Trophoblast cell (in vitro differentiated cells and primary cell): ENCODE measurements at regions not wholly inside any gene's neighbourhood (a gene's known extent, or its start where the extent isn't known, plus 50 kb on each side); places are given as distances from the start of the nearest gene placed in this dataset.

Experiments used
- DNase-seq, 2 donors: peaks; one replicate each; pipeline ENCODE4 v3.0.0-alpha.2; 2016
- H2AFZ ChIP-seq: 2 replicates; pipeline ENCODE4 v1.6.1; 2013; ENCODE audit warnings: low read length, moderate library complexity, mild to moderate bottlenecking; ENCODE audit not compliant: insufficient read depth, poor library complexity
- H2AK5ac ChIP-seq: 2 replicates; pipeline ENCODE4 v1.6.1; 2013; ENCODE audit warnings: mild to moderate bottlenecking, low read length
- H2BK120ac ChIP-seq: 2 replicates; pipeline ENCODE4 v1.6.1; 2013; ENCODE audit warnings: low read length, mild to moderate bottlenecking, moderate library complexity; ENCODE audit not compliant: insufficient read depth, poor library complexity
- H2BK12ac ChIP-seq: 2 replicates; pipeline ENCODE4 v1.6.1; 2013; ENCODE audit warnings: mild to moderate bottlenecking, low read length, moderate library complexity
- H2BK5ac ChIP-seq: 2 replicates; pipeline ENCODE4 v1.6.1; 2013; ENCODE audit warnings: low read length, low read depth, moderate library complexity, mild to moderate bottlenecking; ENCODE audit not compliant: poor library complexity
- H3K14ac ChIP-seq: 2 replicates; pipeline ENCODE4 v1.6.1; 2013; ENCODE audit warnings: mild to moderate bottlenecking, low read length
- H3K18ac ChIP-seq: 2 replicates; pipeline ENCODE4 v1.6.1; 2013; ENCODE audit warnings: mild to moderate bottlenecking, low read length
- H3K23ac ChIP-seq: 2 replicates; pipeline ENCODE4 v1.6.1; 2013; ENCODE audit warnings: low read length
- H3K27ac ChIP-seq: 2 replicates; pipeline ENCODE4 v1.5.1; 2013; ENCODE audit warnings: low read depth, mild to moderate bottlenecking, inconsistent platforms, low read length, moderate library complexity
- H3K27me3 ChIP-seq: 2 replicates; pipeline ENCODE4 v1.6.1; 2013; ENCODE audit warnings: inconsistent platforms, mild to moderate bottlenecking, low read length, moderate library complexity; ENCODE audit not compliant: insufficient read depth
- H3K36me3 ChIP-seq, 2 experiments: 1 replicate in 1 of 2; 2 replicates in 1 of 2; pipeline ENCODE4 v1.6.1; 2013; ENCODE audit warnings: low read length in 2 of 2, mild to moderate bottlenecking in 2 of 2, moderate library complexity in 1 of 2; ENCODE audit not compliant: insufficient read depth in 2 of 2, control insufficient read depth in 1 of 2
- H3K4ac ChIP-seq: 2 replicates; pipeline ENCODE4 v1.6.1; 2013; ENCODE audit warnings: low read depth, mild to moderate bottlenecking, low read length, moderate library complexity
- H3K4me1 ChIP-seq, 2 experiments: 1 replicate in 1 of 2; 2 replicates in 1 of 2; pipeline ENCODE4 v1.6.1; 2013; ENCODE audit warnings: low read length in 2 of 2, mild to moderate bottlenecking in 2 of 2, moderate library complexity in 1 of 2; ENCODE audit not compliant: insufficient read depth in 2 of 2, control insufficient read depth in 1 of 2
- H3K4me2 ChIP-seq: 2 replicates; pipeline ENCODE4 v1.6.1; 2013; ENCODE audit warnings: inconsistent platforms, mild to moderate bottlenecking, low read length, moderate library complexity
- H3K4me3 ChIP-seq: 2 replicates; pipeline ENCODE4 v1.5.1; 2013; ENCODE audit warnings: mild to moderate bottlenecking, low read depth, low read length, inconsistent platforms
- H3K79me1 ChIP-seq: one replicate; pipeline ENCODE4 v1.6.1; 2013; ENCODE audit warnings: low read length
- H3K79me2 ChIP-seq: 2 replicates; pipeline ENCODE4 v1.6.1; 2013; ENCODE audit warnings: low read length, mild to moderate bottlenecking; ENCODE audit not compliant: control insufficient read depth, insufficient read depth, poor library complexity
- H3K9ac ChIP-seq: 2 replicates; pipeline ENCODE4 v1.6.1; 2013; ENCODE audit warnings: mild to moderate bottlenecking, low read length
- H3K9me3 ChIP-seq: 2 replicates; pipeline ENCODE4 v1.6.1; 2013; ENCODE audit warnings: low read depth, mild to moderate bottlenecking, control low read depth, inconsistent platforms, low read length; ENCODE audit not compliant: insufficient read depth
- H4K12ac ChIP-seq: 2 replicates; pipeline ENCODE4 v1.6.1; 2013; ENCODE audit warnings: low read depth, mild to moderate bottlenecking, low read length, moderate library complexity
- H4K8ac ChIP-seq: 2 replicates; pipeline ENCODE4 v1.6.1; 2013; ENCODE audit warnings: low read depth, mild to moderate bottlenecking, low read length, moderate library complexity
- H4K91ac ChIP-seq: one replicate; pipeline ENCODE4 v1.6.1; 2013; ENCODE audit warnings: low read depth, mild to moderate bottlenecking, low read length, moderate library complexity
- WGBS: extraction: QIAGEN DNeasy Blood & Tissue Kit; methylation state at CpG from one replicate; pipeline ENCODE4 v1.1.7; 2013; ENCODE audit warnings: missing lambda C conversion rate; ENCODE audit not compliant: insufficient read length, insufficient coverage; ENCODE audit errors: extremely low coverage; 5-methylcytosine and 5-hydroxymethylcytosine counted together

GRCh38 chr5:24045046-24045445 lies 537.6 kb downstream of the PRDM9 start:
- Histone ChIP-seq H3K4me3 (no peak overlapping the region), H3K27me3 (no peaks in the 10 kb centered on the region), H4K91ac (no peak overlapping the region), H3K36me3 (no peaks in the 10 kb centered on the region), H3K14ac (no peak overlapping the region), H3K27ac (no peak overlapping the region), H2AFZ (no peak overlapping the region), H3K4ac (no peak overlapping the region), H3K18ac (no peak overlapping the region), H2BK12ac (no peak overlapping the region), H3K79me2 (no peaks in the 10 kb centered on the region), H3K23ac (no peak overlapping the region), H4K12ac (no peak overlapping the region), H4K8ac (no peak overlapping the region), H3K4me2 (no peak overlapping the region), H3K4me1 (no peaks in the 10 kb centered on the region), H3K9me3 (no peaks in the 10 kb centered on the region), H3K79me1 (no peaks in the 10 kb centered on the region), H3K9ac (no peak overlapping the region), H2BK5ac (no peak overlapping the region), H2BK120ac (no peak overlapping the region), H2AK5ac (no peak overlapping the region)
- DNase-seq: no peak

GRCh38 chr5:24053737-24054136 lies 546.3 kb downstream of the PRDM9 start:
- no peak overlapping the region for H3K14ac ChIP-seq
- no peaks in the 10 kb centered on the region for H3K27me3 ChIP-seq
- no peaks in the 10 kb centered on the region for H3K79me1 ChIP-seq
- H3K9ac ChIP-seq: no peak overlapping the region
- H4K12ac ChIP-seq: no peak overlapping the region
- no peaks in the 10 kb centered on the region for H3K36me3 ChIP-seq
- no peak overlapping the region for H4K91ac ChIP-seq
- no peak overlapping the region for H2AFZ ChIP-seq
- H4K8ac ChIP-seq: no peak overlapping the region
- H3K4me3 ChIP-seq: no peak overlapping the region
- H3K23ac ChIP-seq: no peak overlapping the region
- H3K4me2 ChIP-seq: no peak overlapping the region
- no peaks in the 10 kb centered on the region for H3K4me1 ChIP-seq
- no peak overlapping the region for H3K4ac ChIP-seq
- no peak overlapping the region for H2AK5ac ChIP-seq
- WGBS: no CpG with 5 or more reads among the region's 2 CpGs
- DNase-seq: no peak
- no peaks in the 10 kb centered on the region for H3K79me2 ChIP-seq
- H2BK5ac ChIP-seq: no peak overlapping the region
- no peaks in the 10 kb centered on the region for H3K9me3 ChIP-seq
- no peak overlapping the region for H2BK12ac ChIP-seq
- H3K27ac ChIP-seq: no peak overlapping the region
- H3K18ac ChIP-seq: no peak overlapping the region
- H2BK120ac ChIP-seq: no peak overlapping the region

GRCh38 chr5:24059006-24059405 lies 551.6 kb downstream of the PRDM9 start:
- no peak for DNase-seq
- H2BK12ac ChIP-seq: no peak overlapping the region
- H3K18ac ChIP-seq: no peak overlapping the region
- H3K36me3 ChIP-seq: no peaks in the 10 kb centered on the region
- no peak overlapping the region for H4K12ac ChIP-seq
- no peak overlapping the region for H2BK5ac ChIP-seq
- no peak overlapping the region for H2BK120ac ChIP-seq
- H3K23ac ChIP-seq: no peak overlapping the region
- no peaks in the 10 kb centered on the region for H3K4me1 ChIP-seq
- no peaks in the 10 kb centered on the region for H3K27me3 ChIP-seq
- H3K4ac ChIP-seq: no peak overlapping the region
- H4K8ac ChIP-seq: no peak overlapping the region
- H3K9ac ChIP-seq: no peak overlapping the region
- no peak overlapping the region for H2AK5ac ChIP-seq
- no peaks in the 10 kb centered on the region for H3K79me2 ChIP-seq
- H3K27ac ChIP-seq: no peak overlapping the region
- H3K4me2 ChIP-seq: no peak overlapping the region
- no peaks in the 10 kb centered on the region for H3K79me1 ChIP-seq
- H3K4me3 ChIP-seq: no peak overlapping the region
- WGBS: no CpG with 5 or more reads among the region's 2 CpGs
- no peak overlapping the region for H3K14ac ChIP-seq
- no peak overlapping the region for H2AFZ ChIP-seq
- no peak overlapping the region for H4K91ac ChIP-seq
- no peaks in the 10 kb centered on the region for H3K9me3 ChIP-seq

- Histone ChIP-seq H3K9ac (no peak overlapping the region), H3K23ac (no peak overlapping the region), H3K27ac (no peak overlapping the region), H4K8ac (no peak overlapping the region), H4K91ac (no peak overlapping the region), H2BK12ac (no peak overlapping the region), H3K4me1 (no peaks in the 10 kb centered on the region), H3K4me3 (no peak overlapping the region), H3K14ac (no peak overlapping the region), H3K27me3 (no peaks in the 10 kb centered on the region), H3K4ac (no peak overlapping the region), H3K9me3 (no peaks in the 10 kb centered on the region), H3K18ac (no peak overlapping the region), H2AFZ (no peak overlapping the region), H3K36me3 (no peaks in the 10 kb centered on the region), H4K12ac (no peak overlapping the region), H3K4me2 (no peak overlapping the region), H2AK5ac (no peak overlapping the region), H3K79me1 (no peaks in the 10 kb centered on the region), H3K79me2 (no peaks in the 10 kb centered on the region), H2BK120ac (no peak overlapping the region), H2BK5ac (no peak overlapping the region)
- no peak for DNase-seq
- no CpG with 5 or more reads among the region's 4 CpGs for WGBS
Observed at GRCh38 chr5:24059716-24060115, 552.3 kb downstream of the PRDM9 start.
